ENCODE measurements at regions not wholly inside any gene's neighbourhood (a gene's known extent, or its start where the extent isn't known, plus 50 kb on each side); places are given as distances from the start of the nearest gene placed in this dataset.

GRCh38 chr10:83862723-83863122 is 276.6 kb upstream of the GHITM start:
- no peaks in the 10 kb centered on the region for H3K9me1 ChIP-seq (ENCODE audit: control insufficient read depth, extremely low read depth, insufficient read depth, low read length)
- DNase-seq (ENCODE audit: low read depth, low spot score) = no peak

GRCh38 chr10:83863283-83863966 is 275.9 kb upstream of the GHITM start:
- Histone ChIP-seq H3K4me2 (ENCODE audit: control insufficient read depth, extremely low read depth, insufficient read depth, low read depth, low read length) (no peak overlapping the region), H3K4me1 (ENCODE audit: control insufficient read depth, extremely low read depth, insufficient read depth, low read length) (no peaks in the 10 kb centered on the region), H3K9ac (ENCODE audit: control insufficient read depth, extremely low read depth, insufficient read depth, low read length) (no peak overlapping the region), H3K27ac (ENCODE audit: control insufficient read depth, insufficient read depth, low read length) (no peak overlapping the region), H3K4me3 (ENCODE audit: control insufficient read depth in 2 of 3, extremely low read depth in 1 of 3, insufficient read depth in 2 of 3, low read depth in 1 of 3, low read length in 3 of 3) (no peak overlapping the region), H3K27me3 (ENCODE audit: control insufficient read depth, extremely low read depth, insufficient read depth, low read length) (no peaks in the 10 kb centered on the region), H3K36me3 (ENCODE audit: control insufficient read depth in 2 of 2, extremely low read depth in 1 of 2, insufficient read depth in 2 of 2, low read length in 2 of 2) (no peaks in the 10 kb centered on the region), H4K20me1 (ENCODE audit: control insufficient read depth, extremely low read depth, insufficient read depth, low read length) (no peaks in the 10 kb centered on the region), H3K79me2 (ENCODE audit: control insufficient read depth, insufficient read depth, low read length) (no peaks in the 10 kb centered on the region), H3K9me3 (ENCODE audit: control insufficient read depth, low read depth, low read length) (no peaks in the 10 kb centered on the region), H2AFZ (ENCODE audit: control insufficient read depth, low read length) (no peak overlapping the region), H3K9me1 (ENCODE audit: control insufficient read depth, extremely low read depth, insufficient read depth, low read length) (no peaks in the 10 kb centered on the region)
- dilution Hi-C loops (cut with MboI; ENCODE audit: extremely low pct_ligation_motif_present, low sequenced_read_pairs) = no loop called here
- FAIRE-seq (no peak), DNase-seq (ENCODE audit: low read depth, low spot score) (no peak)
- TF ChIP-seq EZH2 (IDR thresholded peaks at IDR 0.05; ENCODE audit: low read length) (no peak), CTCF (optimal IDR thresholded peaks at IDR 0.05 in 1 of 3, IDR thresholded peaks at IDR 0.05 in 1 of 3, conservative IDR thresholded peaks at IDR 0.05 in 1 of 3; ENCODE audit: extremely low read depth in 1 of 3, insufficient read depth in 2 of 3, low read length in 3 of 3) (no peak)

More at GRCh38 chr10:83862723-83863122, 276.6 kb upstream of the GHITM start:
- Histone ChIP-seq H3K27ac (ENCODE audit: control insufficient read depth, insufficient read depth, low read length) (no peak overlapping the region), H3K4me3 (ENCODE audit: control insufficient read depth in 2 of 3, extremely low read depth in 1 of 3, insufficient read depth in 2 of 3, low read depth in 1 of 3, low read length in 3 of 3) (no peak overlapping the region), H3K9me3 (ENCODE audit: control insufficient read depth, low read depth, low read length) (no peaks in the 10 kb centered on the region), H3K4me2 (ENCODE audit: control insufficient read depth, extremely low read depth, insufficient read depth, low read depth, low read length) (no peak overlapping the region), H3K27me3 (ENCODE audit: control insufficient read depth, extremely low read depth, insufficient read depth, low read length) (no peaks in the 10 kb centered on the region), H3K79me2 (ENCODE audit: control insufficient read depth, insufficient read depth, low read length) (no peaks in the 10 kb centered on the region), H4K20me1 (ENCODE audit: control insufficient read depth, extremely low read depth, insufficient read depth, low read length) (no peaks in the 10 kb centered on the region), H3K4me1 (ENCODE audit: control insufficient read depth, extremely low read depth, insufficient read depth, low read length) (no peaks in the 10 kb centered on the region), H3K36me3 (ENCODE audit: control insufficient read depth in 2 of 2, extremely low read depth in 1 of 2, insufficient read depth in 2 of 2, low read length in 2 of 2) (no peaks in the 10 kb centered on the region), H3K9ac (ENCODE audit: control insufficient read depth, extremely low read depth, insufficient read depth, low read length) (no peak overlapping the region), H2AFZ (ENCODE audit: control insufficient read depth, low read length) (no peak overlapping the region)
- FAIRE-seq = no peak
- TF ChIP-seq EZH2 (IDR thresholded peaks at IDR 0.05; ENCODE audit: low read length) (no peak), CTCF (optimal IDR thresholded peaks at IDR 0.05 in 1 of 3, IDR thresholded peaks at IDR 0.05 in 1 of 3, conservative IDR thresholded peaks at IDR 0.05 in 1 of 3; ENCODE audit: extremely low read depth in 1 of 3, insufficient read depth in 2 of 3, low read length in 3 of 3) (no peak)
- dilution Hi-C loops (cut with MboI; ENCODE audit: extremely low pct_ligation_motif_present, low sequenced_read_pairs) = no loop called here

Data from keratinocyte (primary cell).